Panc1 (cell line): ENCODE measurements at regions not wholly inside any gene's neighbourhood (a gene's known extent, or its start where the extent isn't known, plus 50 kb on each side); places are given as distances from the start of the nearest gene placed in this dataset.

Experiments
- ATAC-seq: fragments of 200-7000 bp; cut with Tn5 transposase; 2 replicates; pipeline ENCODE4 v1.9.1; 2020; ENCODE audit warnings: mild to moderate bottlenecking, moderate library complexity
- BruUV-seq: library from RNA; stranded (reverse); fragments of 400-500 nt; replicated peaks from 2 replicates; lab custom pipeline; 2021; lab: Mats Ljungman, UMichigan
- CTCF ChIA-PET: fragments of 300-600 bp; sonication (Branson Sonifier 250); formaldehyde crosslinking; loops from one replicate; lab custom pipeline; 2022; ENCODE audit warnings: antibody characterized with exemption; lab: Charles Lee
- POLR2A ChIA-PET: fragments of 300-600 bp; sonication (Branson Sonifier 250); formaldehyde crosslinking; loops from one replicate; lab custom pipeline; 2022; ENCODE audit warnings: antibody characterized with exemption; lab: Charles Lee
- DNase-seq: peaks from one replicate; pipeline ENCODE4 v3.0.0-alpha.2; 2010; ENCODE audit warnings: low read depth, low spot score
- H3K27ac ChIP-seq: 2 replicates; pipeline ENCODE4 v1.5.1; 2011; ENCODE audit warnings: mild to moderate bottlenecking, low read length, inconsistent platforms
- H3K27me3 ChIP-seq: fragments of 200-500 bp; sonication (Bioruptor generic); 2 replicates; pipeline ENCODE4 v1.6.0; 2014; ENCODE audit warnings: low read length, inconsistent platforms; ENCODE audit not compliant: control insufficient read depth, insufficient read depth
- H3K36me3 ChIP-seq: fragments of 200-500 bp; sonication (Bioruptor generic); 2 replicates; pipeline ENCODE4 v1.5.1; 2014; ENCODE audit warnings: inconsistent platforms, mild to moderate bottlenecking, low read length, moderate library complexity; ENCODE audit not compliant: control insufficient read depth, insufficient read depth
- H3K4me1 ChIP-seq: 2 replicates; pipeline ENCODE4 v1.5.1; 2011; ENCODE audit warnings: inconsistent platforms, mild to moderate bottlenecking, low read length, moderate library complexity; ENCODE audit not compliant: control insufficient read depth, insufficient read depth
- H3K4me3 ChIP-seq, 2 experiments: 2 replicates each; pipeline ENCODE4 v1.5.1; 2011 to 2012; ENCODE audit warnings: low read depth in 2 of 2, low read length in 2 of 2, mild to moderate bottlenecking in 2 of 2, inconsistent platforms in 1 of 2, moderate library complexity in 1 of 2
- H3K9me3 ChIP-seq: fragments of 200-500 bp; sonication (Bioruptor generic); 2 replicates; pipeline ENCODE4 v1.5.1; 2014; ENCODE audit warnings: low read depth, mild to moderate bottlenecking, inconsistent platforms, low read length, moderate library complexity; ENCODE audit not compliant: control insufficient read depth, insufficient read depth
- CTCF ChIP-seq: fragments of 450-650 bp; IDR thresholded peaks from 2 replicates; pipeline ENCODE4 v1.5.1; 2017; ENCODE audit warnings: mild to moderate bottlenecking
- POLR2AphosphoS5 ChIP-seq: IDR thresholded peaks from 2 replicates; pipeline ENCODE4 v1.6.1; 2012; ENCODE audit warnings: mild to moderate bottlenecking, low read depth, low read length, moderate library complexity
- REST ChIP-seq, 2 experiments: IDR thresholded peaks; 2 replicates each; pipeline ENCODE4 v1.6.1; 2011 to 2012; ENCODE audit warnings: low read depth in 2 of 2, control low read depth in 1 of 2, low read length in 1 of 2, mild to moderate bottlenecking in 1 of 2, moderate library complexity in 1 of 2; ENCODE audit not compliant: insufficient read depth in 1 of 2
- SIN3A ChIP-seq: IDR thresholded peaks from 2 replicates; pipeline ENCODE4 v1.6.1; 2012; ENCODE audit warnings: low read depth, mild to moderate bottlenecking, low read length, moderate library complexity, borderline replicate concordance; ENCODE audit not compliant: insufficient read depth
- TCF7L2 ChIP-seq: IDR thresholded peaks from 2 replicates; pipeline ENCODE4 v1.6.1; 2011; ENCODE audit warnings: mild to moderate bottlenecking, low read depth, low read length, inconsistent platforms
- in situ Hi-C: cut with HindIII; loops from 2 replicates; pipeline ENCODE4 v1.10.0; 2016; ENCODE audit warnings: low sequenced_read_pairs, low pct_unique_long_range_greater_than_20kb
- intact Hi-C: fragments of 100-400 bp; cut with micrococcal nuclease; formaldehyde crosslinking; loops from one replicate; pipeline ENCODE4 v1.10.0; 2022; ENCODE audit not compliant: unreplicated experiment

GRCh38 chr15:95327183-95327525 lies 1003.3 kb upstream of the NR2F2 start:
- no peaks in the 10 kb centered on the region for H3K9me3 ChIP-seq
- H3K4me1 ChIP-seq, result peaks cover 9% of the 10 kb centered on the region
- in situ Hi-C loops, result no loop called here

GRCh38 chr15:95327661-95328060 lies 1002.8 kb upstream of the NR2F2 start:
- H3K27me3 ChIP-seq, result no peaks in the 10 kb centered on the region
- no peaks in the 10 kb centered on the region for H3K36me3 ChIP-seq
- no TSS peak for BruUV-seq
- no peaks in the 10 kb centered on the region for H3K9me3 ChIP-seq
- ATAC-seq (no peak), DNase-seq (no peak)
- no peak overlapping the region for H3K27ac ChIP-seq
- intact Hi-C loops (no loop called here), in situ Hi-C loops (no loop called here)
- no peak for TF ChIP-seq TCF7L2
- TF ChIP-seq REST (IDR thresholded peaks at IDR 0.05; ENCODE audit: insufficient read depth in 1 of 2, low read depth in 2 of 2, low read length in 1 of 2), result no peak
- TF ChIP-seq POLR2AphosphoS5, result no peak
- no peak for TF ChIP-seq SIN3A
- TF ChIP-seq CTCF, result no peak
- H3K4me3 ChIP-seq, result no peak overlapping the region
- POLR2A ChIA-PET, result no interaction called here
- CTCF ChIA-PET, result no interaction called here
- peaks cover 9% of the 10 kb centered on the region for H3K4me1 ChIP-seq

More at GRCh38 chr15:95327183-95327525, 1003.3 kb upstream of the NR2F2 start:
- CTCF ChIA-PET, result no interaction called here
- H3K36me3 ChIP-seq, result no peaks in the 10 kb centered on the region
- DNase-seq (no peak), ATAC-seq (no peak)
- intact Hi-C loops, result no loop called here
- POLR2A ChIA-PET, result no interaction called here
- no TSS peak for BruUV-seq
- no peak overlapping the region for H3K4me3 ChIP-seq
- TF ChIP-seq CTCF (no peak), POLR2AphosphoS5 (no peak), TCF7L2 (no peak), REST (IDR thresholded peaks at IDR 0.05; ENCODE audit: insufficient read depth in 1 of 2, low read depth in 2 of 2, low read length in 1 of 2) (no peak), SIN3A (no peak)
- no peak overlapping the region for H3K27ac ChIP-seq
- H3K27me3 ChIP-seq, result no peaks in the 10 kb centered on the region
